Vagina (tissue), 2 donors: ENCODE measurements at regions not wholly inside any gene's neighbourhood (a gene's known extent, or its start where the extent isn't known, plus 50 kb on each side); places are given as distances from the start of the nearest gene placed in this dataset.

Source experiments
- DNase-seq, 2 donors: peaks; one replicate each; pipeline ENCODE4 v3.0.0-alpha.2; 2017; ENCODE audit errors: extremely low spot score in 2 of 2
- H3K27ac ChIP-seq: fragments of 200-600 bp; sonication (generic); one replicate; pipeline ENCODE4 v1.5.1; 2019
- H3K27me3 ChIP-seq: fragments of 200-600 bp; sonication (generic); one replicate; pipeline ENCODE4 v1.5.1; 2019
- H3K36me3 ChIP-seq, 2 donors: fragments of 200-600 bp; sonication (generic); one replicate each; pipeline ENCODE4 v1.5.1; 2017 to 2019
- H3K4me1 ChIP-seq: fragments of 200-600 bp; sonication (generic); one replicate; pipeline ENCODE4 v1.5.1; 2019
- H3K4me3 ChIP-seq, 2 donors: fragments of 200-600 bp; sonication (generic); 1 replicate in 1 of 2; 2 replicates in 1 of 2; pipeline ENCODE4 v1.5.1; 2016 to 2019
- H3K9me3 ChIP-seq: fragments of 200-600 bp; sonication (generic); one replicate; pipeline ENCODE4 v1.5.1; 2019
- POLR2A ChIP-seq, 2 donors: fragments of 450-650 bp; IDR thresholded peaks; one replicate each; pipeline ENCODE4 v1.6.1; 2017; ENCODE audit warnings: antibody characterized with exemption in 2 of 2, mild to moderate bottlenecking in 2 of 2, moderate library complexity in 2 of 2
- POLR2AphosphoS5 ChIP-seq, 2 donors: sonication (generic); formaldehyde crosslinking; IDR thresholded peaks; one replicate each; pipeline ENCODE4 v1.9.0; 2017; ENCODE audit warnings: antibody characterized with exemption in 2 of 2, mild to moderate bottlenecking in 2 of 2, low read depth in 1 of 2; ENCODE audit not compliant: insufficient read depth in 1 of 2
- intact Hi-C: fragments of 100-400 bp; cut with DNase I; formaldehyde crosslinking; loops from one replicate; pipeline ENCODE4 v1.15.1; 2023
- TF ChIP-seq, protein P1 (sequence below), 3 experiments: fragments of 450-650 bp in 2 of 3; fragments of 200-600 bp in 1 of 3; sonication (generic) in 1 of 3; IDR thresholded peaks; one replicate each; pipeline ENCODE4 v1.5.1; 2017 to 2019; ENCODE audit warnings: antibody characterized with exemption in 3 of 3, mild to moderate bottlenecking in 2 of 3, moderate library complexity in 2 of 3

DNA sequence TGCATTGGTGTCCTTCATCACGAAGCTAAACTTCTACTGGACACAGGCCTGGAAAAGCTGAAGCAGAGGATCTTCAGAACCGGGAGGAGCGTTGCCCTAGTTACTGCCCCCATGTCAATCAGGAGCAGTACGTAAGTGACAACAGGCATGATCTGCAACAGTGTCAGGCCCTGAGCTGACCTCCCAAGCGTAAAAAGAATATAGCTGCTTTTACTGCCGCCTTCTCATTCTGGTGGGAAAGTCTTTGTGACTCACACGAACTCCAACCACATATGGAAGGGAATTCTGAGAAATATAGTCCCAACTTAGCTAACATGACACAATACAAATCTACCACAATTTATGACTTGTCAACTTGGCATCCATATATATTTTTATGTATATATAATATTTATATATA is 1007.7 kb upstream of the CDH2 start:
- Histone ChIP-seq H3K27ac (no peak overlapping the region), H3K27me3 (no peaks in the 10 kb centered on the region), H3K9me3 (no peaks in the 10 kb centered on the region), H3K4me3 (no peak overlapping the region), H3K4me1 (no peaks in the 10 kb centered on the region), H3K36me3 (no peaks in the 10 kb centered on the region)
- intact Hi-C loops: no loop called here
- TF ChIP-seq POLR2A (IDR thresholded peaks at IDR 0.05) (no peak), POLR2AphosphoS5 (IDR thresholded peaks at IDR 0.05; ENCODE audit: insufficient read depth in 1 of 2, low read depth in 1 of 2) (no peak)
- TF ChIP-seq, protein P1, sequence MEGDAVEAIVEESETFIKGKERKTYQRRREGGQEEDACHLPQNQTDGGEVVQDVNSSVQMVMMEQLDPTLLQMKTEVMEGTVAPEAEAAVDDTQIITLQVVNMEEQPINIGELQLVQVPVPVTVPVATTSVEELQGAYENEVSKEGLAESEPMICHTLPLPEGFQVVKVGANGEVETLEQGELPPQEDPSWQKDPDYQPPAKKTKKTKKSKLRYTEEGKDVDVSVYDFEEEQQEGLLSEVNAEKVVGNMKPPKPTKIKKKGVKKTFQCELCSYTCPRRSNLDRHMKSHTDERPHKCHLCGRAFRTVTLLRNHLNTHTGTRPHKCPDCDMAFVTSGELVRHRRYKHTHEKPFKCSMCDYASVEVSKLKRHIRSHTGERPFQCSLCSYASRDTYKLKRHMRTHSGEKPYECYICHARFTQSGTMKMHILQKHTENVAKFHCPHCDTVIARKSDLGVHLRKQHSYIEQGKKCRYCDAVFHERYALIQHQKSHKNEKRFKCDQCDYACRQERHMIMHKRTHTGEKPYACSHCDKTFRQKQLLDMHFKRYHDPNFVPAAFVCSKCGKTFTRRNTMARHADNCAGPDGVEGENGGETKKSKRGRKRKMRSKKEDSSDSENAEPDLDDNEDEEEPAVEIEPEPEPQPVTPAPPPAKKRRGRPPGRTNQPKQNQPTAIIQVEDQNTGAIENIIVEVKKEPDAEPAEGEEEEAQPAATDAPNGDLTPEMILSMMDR (IDR thresholded peaks at IDR 0.05): no peak
- no peak for DNase-seq

DNA sequence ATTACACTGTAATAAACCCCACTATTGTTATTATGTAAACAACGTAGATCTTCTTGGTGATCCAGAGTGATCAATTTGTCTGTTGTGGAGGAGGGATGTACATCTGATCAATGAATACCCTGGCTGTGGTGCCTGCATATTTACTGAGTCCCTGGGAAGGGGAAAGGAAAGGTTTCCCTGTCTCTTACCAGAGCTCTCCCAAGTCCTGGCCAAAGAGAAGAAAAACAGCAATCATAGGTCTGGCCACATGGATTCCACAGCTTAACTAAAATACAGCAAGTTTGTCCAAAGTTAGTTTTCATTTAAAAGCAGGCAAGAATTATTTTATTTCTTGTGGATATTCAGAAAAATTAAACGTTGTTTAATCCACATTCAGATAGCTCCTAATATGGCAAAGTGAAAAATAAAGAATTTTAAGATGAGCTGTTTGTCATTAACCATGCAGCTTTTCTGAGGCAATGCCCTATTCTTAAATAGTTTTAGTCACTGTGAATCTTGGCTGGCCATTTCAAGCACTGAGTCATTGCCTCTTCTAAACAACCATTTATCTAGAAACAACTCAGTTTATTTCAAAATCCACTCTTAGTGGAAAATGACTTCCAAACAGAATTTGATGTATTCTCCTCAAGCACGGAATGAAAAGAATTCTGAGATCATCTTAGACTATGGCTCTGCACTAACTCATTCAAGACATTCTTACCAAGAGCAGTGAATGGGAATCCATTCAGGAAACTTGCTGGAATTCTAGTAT is 1004.4 kb upstream of the CDH2 start:
- H3K27me3 ChIP-seq: no peaks in the 10 kb centered on the region
- TF ChIP-seq, protein P1 (IDR thresholded peaks at IDR 0.05): no peak
- TF ChIP-seq POLR2A (IDR thresholded peaks at IDR 0.05): no peak
- no peak for TF ChIP-seq POLR2AphosphoS5 (IDR thresholded peaks at IDR 0.05; ENCODE audit: insufficient read depth in 1 of 2, low read depth in 1 of 2)
- H3K36me3 ChIP-seq: no peaks in the 10 kb centered on the region
- no peak for DNase-seq
- intact Hi-C loops: no loop called here
- no peaks in the 10 kb centered on the region for H3K4me1 ChIP-seq
- H3K4me3 ChIP-seq: no peak overlapping the region
- peak overlapping the region; percentile 37 for H3K27ac ChIP-seq
- H3K9me3 ChIP-seq: no peaks in the 10 kb centered on the region

DNA sequence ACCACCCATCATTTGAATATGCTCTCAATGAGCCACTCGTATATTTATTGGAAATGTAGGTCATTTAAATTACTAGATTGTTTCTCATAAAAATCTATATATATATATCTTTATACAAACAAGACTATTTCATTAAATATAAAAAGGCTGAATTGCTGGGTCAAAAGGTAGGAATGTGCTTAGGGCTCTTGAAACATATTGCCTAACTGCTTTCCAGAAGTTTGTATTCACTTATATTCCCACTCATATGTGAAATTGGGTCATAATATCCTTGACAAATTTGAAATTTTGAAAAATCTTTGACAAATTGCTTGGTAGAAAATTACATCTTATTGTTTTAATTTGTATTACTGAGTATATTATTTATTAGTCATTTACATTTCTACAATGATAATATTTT is 999.8 kb upstream of the CDH2 start:
- H3K9me3 ChIP-seq: no peaks in the 10 kb centered on the region
- intact Hi-C loops: no loop called here
- no peak for DNase-seq
- no peaks in the 10 kb centered on the region for H3K4me1 ChIP-seq
- no peak overlapping the region for H3K4me3 ChIP-seq
- H3K27ac ChIP-seq: no peak overlapping the region
- TF ChIP-seq POLR2AphosphoS5 (IDR thresholded peaks at IDR 0.05; ENCODE audit: insufficient read depth in 1 of 2, low read depth in 1 of 2) (no peak), POLR2A (IDR thresholded peaks at IDR 0.05) (no peak)
- TF ChIP-seq, protein P1 (IDR thresholded peaks at IDR 0.05): no peak
- H3K27me3 ChIP-seq: no peaks in the 10 kb centered on the region
- no peaks in the 10 kb centered on the region for H3K36me3 ChIP-seq

DNA sequence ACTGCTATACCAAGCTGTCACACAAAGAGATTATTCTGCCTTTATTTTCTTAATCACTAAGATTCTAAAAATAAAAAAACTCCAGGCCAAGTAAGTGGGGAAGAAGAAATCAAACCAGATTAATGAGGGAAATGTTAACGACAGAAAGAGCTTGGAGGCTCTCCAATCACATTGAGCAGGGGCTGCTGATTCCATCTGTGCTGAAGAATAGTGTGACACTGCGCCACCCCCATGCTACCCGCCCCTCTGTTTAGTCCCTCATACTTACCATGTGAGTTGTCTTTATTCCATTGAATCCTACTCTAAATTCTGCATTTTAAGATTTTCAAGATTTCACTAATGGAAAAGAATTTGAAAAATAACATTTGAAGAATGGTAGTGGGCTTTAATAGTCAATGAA is 998.0 kb upstream of the CDH2 start:
- DNase-seq: no peak
- H3K36me3 ChIP-seq: no peaks in the 10 kb centered on the region
- intact Hi-C loops: no loop called here
- H3K4me3 ChIP-seq: no peak overlapping the region
- no peaks in the 10 kb centered on the region for H3K4me1 ChIP-seq
- H3K9me3 ChIP-seq: no peaks in the 10 kb centered on the region
- TF ChIP-seq, protein P1 (IDR thresholded peaks at IDR 0.05): no peak
- TF ChIP-seq POLR2A (IDR thresholded peaks at IDR 0.05) (no peak), POLR2AphosphoS5 (IDR thresholded peaks at IDR 0.05; ENCODE audit: insufficient read depth in 1 of 2, low read depth in 1 of 2) (no peak)
- H3K27ac ChIP-seq: no peak overlapping the region
- H3K27me3 ChIP-seq: no peaks in the 10 kb centered on the region

GRCh38 chr18:29172756-29173067 is 995.8 kb upstream of the CDH2 start:
- TF ChIP-seq POLR2A (IDR thresholded peaks at IDR 0.05): no peak
- TF ChIP-seq, protein P1 (IDR thresholded peaks at IDR 0.05): no peak
- no peak for TF ChIP-seq POLR2AphosphoS5 (IDR thresholded peaks at IDR 0.05; ENCODE audit: insufficient read depth in 1 of 2, low read depth in 1 of 2)
- Histone ChIP-seq H3K9me3 (no peaks in the 10 kb centered on the region), H3K4me3 (no peak overlapping the region), H3K4me1 (no peaks in the 10 kb centered on the region), H3K36me3 (no peaks in the 10 kb centered on the region), H3K27me3 (no peaks in the 10 kb centered on the region), H3K27ac (no peak overlapping the region)
- no peak for DNase-seq
- intact Hi-C loops: no loop called here
